DOHH2 (cell line): ENCODE measurements at regions not wholly inside any gene's neighbourhood (a gene's known extent, or its start where the extent isn't known, plus 50 kb on each side); places are given as distances from the start of the nearest gene placed in this dataset.
"Not testable (repeated sequence)": the region's sequence is repeated elsewhere in the genome, so short reads cannot be mapped to it uniquely, and the experiment has no call there.

ENCODE experiments used
- CTCF ChIP-seq: fragments of 200-600 bp; sonication (generic); IDR thresholded peaks from one replicate; pipeline ENCODE4 v1.5.1; 2014; ENCODE audit warnings: antibody characterized with exemption, mild to moderate bottlenecking, low read depth, low read length; ENCODE audit not compliant: poor library complexity, severe bottlenecking
- EZH2phosphoT487 ChIP-seq: fragments of 200-600 bp; sonication (generic); IDR thresholded peaks from 2 replicates; pipeline ENCODE4 v1.6.1; 2017; ENCODE audit warnings: borderline replicate concordance, mild to moderate bottlenecking, antibody characterized with exemption, low read length, moderate library complexity, mixed read lengths

- TF ChIP-seq CTCF, EZH2phosphoT487: not testable (repeated sequence)
Observed at GRCh38 chr4:34434377-34434776, 1809.9 kb downstream of the ARAP2 start.
